ENCODE measurements at regions not wholly inside any gene's neighbourhood (a gene's known extent, or its start where the extent isn't known, plus 50 kb on each side); places are given as distances from the start of the nearest gene placed in this dataset.

- DNase-seq: no peak
Measured at GRCh38 chr10:55353414-55353813, 552.4 kb upstream of the PCDH15 start.

- DNase-seq: no peak
Measured at GRCh38 chr10:55351431-55351830, 550.4 kb upstream of the PCDH15 start.

- no peak for DNase-seq
Measured at GRCh38 chr10:55348534-55348933, 547.5 kb upstream of the PCDH15 start.

- DNase-seq: no peak
Measured at GRCh38 chr10:55330486-55330885, 529.5 kb upstream of the PCDH15 start.

- no peak for DNase-seq
Measured at GRCh38 chr10:55329796-55330195, 528.8 kb upstream of the PCDH15 start.

GRCh38 chr10:55320187-55320700 is 519.2 kb upstream of the PCDH15 start:
- no peak for DNase-seq

GRCh38 chr10:55311848-55312635 is 511.0 kb upstream of the PCDH15 start:
- no peak for DNase-seq

GRCh38 chr10:55310143-55310542 is 509.1 kb upstream of the PCDH15 start:
- no peak for DNase-seq

- no peak for DNase-seq
Measured at GRCh38 chr10:55305285-55305684, 504.3 kb upstream of the PCDH15 start.

- no peak for DNase-seq
Measured at GRCh38 chr10:55287346-55287745, 486.3 kb upstream of the PCDH15 start.

- DNase-seq: no peak
Measured at GRCh38 chr10:55283031-55283430, 482.0 kb upstream of the PCDH15 start.

GRCh38 chr10:55280696-55281095 is 479.7 kb upstream of the PCDH15 start:
- no peak for DNase-seq

- no peak for DNase-seq
Measured at GRCh38 chr10:55277549-55277948, 476.5 kb upstream of the PCDH15 start.

- no peak for DNase-seq
Measured at GRCh38 chr10:55274367-55274766, 473.3 kb upstream of the PCDH15 start.

- DNase-seq: no peak
Measured at GRCh38 chr10:55273946-55274345, 472.9 kb upstream of the PCDH15 start.

- no peak for DNase-seq
Measured at GRCh38 chr10:55272886-55273285, 471.9 kb upstream of the PCDH15 start.

- no peak for DNase-seq
Measured at GRCh38 chr10:55266797-55267196, 465.8 kb upstream of the PCDH15 start.

- no peak for DNase-seq
Measured at GRCh38 chr10:55263327-55263726, 462.3 kb upstream of the PCDH15 start.

GRCh38 chr10:55242544-55242943 is 441.5 kb upstream of the PCDH15 start:
- no peak for DNase-seq

- no peak for DNase-seq
Measured at GRCh38 chr10:55237462-55237861, 436.4 kb upstream of the PCDH15 start.

GRCh38 chr10:55233505-55233904 is 432.5 kb upstream of the PCDH15 start:
- DNase-seq: no peak

- DNase-seq: no peak
Measured at GRCh38 chr10:55233090-55233489, 432.1 kb upstream of the PCDH15 start.

- DNase-seq: no peak
Measured at GRCh38 chr10:55232553-55232952, 431.5 kb upstream of the PCDH15 start.

- no peak for DNase-seq
Measured at GRCh38 chr10:55227967-55228366, 426.9 kb upstream of the PCDH15 start.
